Rectal smooth muscle tissue (tissue), 1 donor: ENCODE measurements at regions not wholly inside any gene's neighbourhood (a gene's known extent, or its start where the extent isn't known, plus 50 kb on each side); places are given as distances from the start of the nearest gene placed in this dataset.

ENCODE experiments used
- H3K27ac ChIP-seq: one replicate; pipeline ENCODE4 v1.7.0; 2013; ENCODE audit warnings: low read depth, low read length, inconsistent platforms
- H3K27me3 ChIP-seq: one replicate; pipeline ENCODE4 v1.7.0; 2013; ENCODE audit warnings: low read length; ENCODE audit not compliant: control insufficient read depth, insufficient read depth
- H3K36me3 ChIP-seq: one replicate; pipeline ENCODE4 v1.7.0; 2013; ENCODE audit warnings: low read length; ENCODE audit not compliant: control insufficient read depth, insufficient read depth
- H3K4me1 ChIP-seq: one replicate; pipeline ENCODE4 v1.7.0; 2013; ENCODE audit warnings: low read length; ENCODE audit not compliant: control insufficient read depth, insufficient read depth
- H3K4me3 ChIP-seq: one replicate; pipeline ENCODE4 v1.7.0; 2013; ENCODE audit warnings: low read length
- H3K9ac ChIP-seq: one replicate; pipeline ENCODE4 v1.7.0; 2013; ENCODE audit warnings: low read length

DNA sequence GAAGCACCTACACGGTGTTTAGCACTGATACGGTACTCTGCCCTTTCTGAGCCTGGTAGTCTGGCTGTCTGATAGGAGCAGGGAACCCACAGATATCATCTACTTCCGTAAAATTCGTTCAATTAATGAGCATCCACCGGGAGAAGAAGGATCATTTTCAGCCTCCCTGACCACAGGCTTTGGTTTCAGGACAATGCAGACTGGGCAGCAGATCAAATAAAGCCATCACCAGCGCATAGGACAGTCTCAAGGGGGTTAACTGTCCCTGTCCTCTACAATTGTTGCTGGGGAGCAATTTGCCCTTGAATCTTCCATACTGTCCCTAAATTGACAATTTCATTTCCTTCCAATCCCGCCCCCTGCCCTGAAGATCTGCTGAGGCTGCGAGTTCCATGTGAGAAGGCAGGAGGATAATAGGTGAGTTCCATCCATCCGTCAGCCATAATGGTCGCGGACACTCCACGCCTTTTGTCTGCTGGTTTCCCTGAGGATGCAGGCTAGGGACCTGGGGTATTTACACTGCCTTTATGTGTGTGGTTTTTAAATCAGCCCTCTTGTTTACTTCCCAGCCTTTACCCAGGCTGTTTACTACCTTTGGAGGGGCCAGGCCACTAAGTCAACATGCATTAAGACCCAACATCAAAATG, 110.0 kb downstream of the MYCN start:
- no peak overlapping the region for H3K4me3 ChIP-seq
- no peak overlapping the region for H3K9ac ChIP-seq
- H3K27me3 ChIP-seq: no peaks in the 10 kb centered on the region
- H3K4me1 ChIP-seq: no peaks in the 10 kb centered on the region
- no peaks in the 10 kb centered on the region for H3K36me3 ChIP-seq
- H3K27ac ChIP-seq: no peak overlapping the region

DNA sequence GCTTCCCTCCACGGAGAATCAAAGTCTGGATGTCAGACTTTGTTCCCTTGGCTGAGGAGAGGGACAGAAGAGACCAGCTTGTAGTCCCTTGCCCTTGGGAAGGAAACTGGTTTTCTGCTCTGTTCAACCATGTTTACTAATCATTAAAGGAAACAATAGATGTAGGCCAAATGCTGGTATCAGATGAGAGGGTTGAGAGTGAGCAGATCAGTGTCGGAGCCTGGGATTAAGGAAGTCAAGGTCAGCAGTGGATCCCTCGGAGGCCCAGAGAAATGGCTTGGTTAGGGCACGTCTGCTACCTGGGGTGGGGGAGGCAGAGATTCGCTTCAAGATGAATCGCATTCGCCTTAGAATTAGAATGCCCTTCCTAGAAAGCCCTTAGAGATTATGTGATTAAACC, 109.1 kb downstream of the MYCN start:
- H3K27me3 ChIP-seq: no peaks in the 10 kb centered on the region
- H3K4me1 ChIP-seq: no peaks in the 10 kb centered on the region
- no peaks in the 10 kb centered on the region for H3K36me3 ChIP-seq
- H3K27ac ChIP-seq: no peak overlapping the region
- H3K4me3 ChIP-seq: no peak overlapping the region
- H3K9ac ChIP-seq: no peak overlapping the region

DNA sequence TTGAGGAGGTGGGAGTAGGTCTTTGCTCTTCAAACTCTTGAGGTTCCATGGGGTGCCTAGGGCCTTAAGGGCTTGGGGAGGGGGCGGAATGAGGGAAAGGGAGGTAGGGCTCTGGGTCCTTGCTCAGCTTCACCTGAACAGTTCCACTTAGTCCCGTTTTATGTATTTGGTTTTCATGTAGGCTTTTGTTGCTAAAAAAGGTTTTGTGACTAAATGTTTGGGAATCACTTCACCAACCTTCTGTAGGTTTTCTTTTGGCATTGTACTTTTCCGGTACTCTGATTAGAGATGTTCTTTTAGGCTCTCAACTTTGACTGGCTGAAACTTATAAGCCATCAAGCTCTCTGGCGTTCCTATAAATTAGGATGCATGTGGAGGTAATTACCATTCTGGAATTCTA, 108.1 kb downstream of the MYCN start:
- no peaks in the 10 kb centered on the region for H3K36me3 ChIP-seq
- H3K4me1 ChIP-seq: no peaks in the 10 kb centered on the region
- H3K4me3 ChIP-seq: no peak overlapping the region
- no peaks in the 10 kb centered on the region for H3K27me3 ChIP-seq
- no peak overlapping the region for H3K9ac ChIP-seq
- H3K27ac ChIP-seq: no peak overlapping the region

DNA sequence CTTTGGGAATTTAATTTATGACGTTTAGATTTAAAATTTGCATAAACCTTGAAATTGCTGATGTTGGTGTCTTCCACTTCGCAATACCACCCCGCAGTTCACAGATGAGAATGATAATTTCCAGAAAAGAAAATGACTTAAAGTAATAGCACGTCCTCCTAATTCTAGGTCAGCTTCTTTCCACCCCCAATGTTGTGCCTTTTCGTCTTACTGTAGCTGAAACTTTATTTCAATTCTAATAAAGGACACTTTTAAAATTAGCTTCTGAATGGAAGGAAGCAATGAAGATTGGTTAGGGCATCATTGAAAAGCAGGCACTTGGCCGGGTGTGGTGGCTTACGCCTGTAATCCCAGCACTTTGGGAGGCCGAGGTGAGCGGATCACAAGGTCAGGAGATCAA, 107.4 kb downstream of the MYCN start:
- H3K27me3 ChIP-seq: no peaks in the 10 kb centered on the region
- H3K4me1 ChIP-seq: no peaks in the 10 kb centered on the region
- no peaks in the 10 kb centered on the region for H3K36me3 ChIP-seq
- H3K4me3 ChIP-seq: no peak overlapping the region
- H3K9ac ChIP-seq: no peak overlapping the region
- H3K27ac ChIP-seq: no peak overlapping the region

DNA sequence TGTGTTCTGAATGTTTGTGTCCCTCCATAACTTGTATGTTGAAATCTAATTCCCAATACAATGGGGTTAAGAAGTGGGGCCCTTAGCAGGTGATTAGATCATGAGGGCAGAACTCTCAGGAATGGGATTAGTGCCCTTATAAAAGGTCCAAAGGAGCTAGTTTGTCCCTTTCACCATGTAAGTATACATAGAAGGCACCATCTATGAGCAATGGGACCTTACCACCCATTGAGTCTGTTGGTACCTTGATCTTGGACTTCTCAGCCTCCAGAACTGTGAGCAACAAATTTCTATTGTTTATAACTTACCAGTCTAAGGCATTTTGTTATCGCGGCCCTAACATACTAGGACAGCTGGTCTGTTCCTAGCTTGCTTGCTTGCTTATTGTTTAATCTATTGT, 106.3 kb downstream of the MYCN start:
- Histone ChIP-seq H3K9ac (no peak overlapping the region), H3K27ac (no peak overlapping the region), H3K27me3 (no peaks in the 10 kb centered on the region), H3K4me3 (no peak overlapping the region), H3K4me1 (no peaks in the 10 kb centered on the region), H3K36me3 (no peaks in the 10 kb centered on the region)

DNA sequence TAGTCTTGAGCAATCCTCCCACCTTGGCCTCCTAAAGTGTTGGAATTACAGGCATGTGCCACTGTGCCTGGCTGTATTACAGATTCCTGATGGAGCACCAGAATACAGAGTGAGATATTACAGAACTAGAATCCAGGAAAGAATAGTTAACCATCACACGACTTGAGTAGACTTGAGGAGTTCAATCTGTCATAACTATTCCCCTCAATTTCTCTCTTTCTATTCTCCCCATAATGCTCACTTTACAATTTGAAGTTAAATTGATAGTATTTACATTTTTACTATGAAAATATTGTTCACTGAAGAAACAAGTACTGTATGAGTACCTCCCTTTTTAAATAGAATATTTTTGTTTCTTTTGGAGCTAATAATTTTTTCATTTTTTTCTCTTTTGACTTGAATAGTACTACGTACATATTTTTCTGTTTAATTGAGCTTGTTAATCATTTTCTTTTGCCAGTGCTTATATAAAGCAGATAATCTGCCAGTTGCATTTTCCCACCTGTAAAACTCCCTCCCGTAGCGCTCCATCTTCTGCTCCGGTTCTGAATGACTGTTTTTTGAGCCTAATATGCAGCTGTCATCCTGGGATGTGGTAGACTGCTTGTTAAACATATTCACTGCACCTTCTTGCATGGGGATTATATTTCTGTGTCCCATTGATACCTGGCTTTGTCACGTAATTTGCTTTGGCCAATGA, 105.5 kb downstream of the MYCN start:
- Histone ChIP-seq H3K36me3 (no peaks in the 10 kb centered on the region), H3K4me3 (no peak overlapping the region), H3K27me3 (no peaks in the 10 kb centered on the region), H3K9ac (no peak overlapping the region), H3K4me1 (no peaks in the 10 kb centered on the region), H3K27ac (no peak overlapping the region)

DNA sequence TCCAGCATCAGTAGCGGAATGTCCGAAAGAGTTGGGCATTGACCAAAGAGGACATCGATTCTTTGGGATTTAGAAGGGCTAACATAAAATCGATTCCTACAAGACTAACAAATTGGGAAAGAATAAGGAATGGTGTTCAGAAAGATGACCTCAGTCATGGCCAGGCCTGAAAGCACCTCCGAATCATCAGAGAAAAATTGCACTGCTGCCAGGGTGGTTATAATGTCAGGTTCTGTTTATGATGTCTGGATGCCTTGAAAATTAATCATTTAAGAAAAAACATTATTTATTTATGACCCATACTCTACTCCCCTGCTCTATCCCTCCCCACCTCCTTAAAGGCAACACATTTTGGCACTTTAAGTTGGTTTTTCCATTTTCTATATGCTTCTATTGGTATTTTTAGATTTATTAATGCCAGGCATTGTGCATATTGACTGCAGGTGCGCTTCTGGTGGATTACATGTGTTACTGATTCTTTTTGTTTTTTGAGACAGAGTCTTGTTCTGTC, 104.7 kb downstream of the MYCN start:
- no peak overlapping the region for H3K9ac ChIP-seq
- no peaks in the 10 kb centered on the region for H3K27me3 ChIP-seq
- H3K4me1 ChIP-seq: no peaks in the 10 kb centered on the region
- H3K36me3 ChIP-seq: no peaks in the 10 kb centered on the region
- no peak overlapping the region for H3K4me3 ChIP-seq
- H3K27ac ChIP-seq: no peak overlapping the region

DNA sequence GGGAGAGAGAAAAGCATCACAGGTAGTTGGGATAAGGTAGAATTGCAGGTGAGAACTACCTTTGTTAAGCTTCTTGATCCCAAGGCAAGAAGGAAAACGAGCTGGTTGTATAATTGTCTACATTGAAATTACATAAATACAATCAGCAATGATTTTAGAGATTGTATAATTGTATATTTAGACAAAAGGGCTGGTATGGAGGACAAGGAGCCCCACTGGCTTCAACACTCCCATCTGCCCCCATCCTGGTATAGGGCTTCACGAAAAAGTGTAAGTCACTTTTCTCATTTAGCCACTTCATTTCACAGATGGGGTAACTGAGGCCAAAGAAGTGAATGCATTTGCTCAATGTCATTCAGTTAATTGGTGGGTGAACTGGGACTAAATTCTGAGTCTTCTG, 103.3 kb downstream of the MYCN start:
- Histone ChIP-seq H3K36me3 (no peaks in the 10 kb centered on the region), H3K27ac (no peak overlapping the region), H3K27me3 (peaks cover 2% of the 10 kb centered on the region), H3K4me1 (no peaks in the 10 kb centered on the region), H3K4me3 (no peak overlapping the region), H3K9ac (no peak overlapping the region)

DNA sequence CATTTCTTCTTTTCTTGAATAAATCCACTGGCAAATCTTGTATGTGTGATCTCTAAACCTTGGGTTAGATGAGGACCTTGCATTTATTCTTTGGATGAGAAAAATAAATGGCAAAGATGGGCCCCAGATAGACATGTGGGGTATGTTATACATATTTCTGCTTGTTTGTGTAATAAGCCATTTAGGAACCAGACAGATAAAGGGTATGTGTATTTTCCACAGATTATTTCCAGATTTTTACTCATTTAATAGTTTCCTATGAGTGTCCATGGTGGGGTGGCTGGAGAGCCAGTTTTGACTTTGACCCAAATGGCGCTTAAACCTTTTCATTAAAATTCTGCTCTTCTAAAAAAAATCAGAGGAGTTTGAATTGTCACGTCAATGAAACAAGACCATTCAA, 102.8 kb downstream of the MYCN start:
- Histone ChIP-seq H3K9ac (no peak overlapping the region), H3K4me1 (no peaks in the 10 kb centered on the region), H3K27ac (no peak overlapping the region), H3K27me3 (peaks cover 2% of the 10 kb centered on the region), H3K36me3 (no peaks in the 10 kb centered on the region), H3K4me3 (no peak overlapping the region)

DNA sequence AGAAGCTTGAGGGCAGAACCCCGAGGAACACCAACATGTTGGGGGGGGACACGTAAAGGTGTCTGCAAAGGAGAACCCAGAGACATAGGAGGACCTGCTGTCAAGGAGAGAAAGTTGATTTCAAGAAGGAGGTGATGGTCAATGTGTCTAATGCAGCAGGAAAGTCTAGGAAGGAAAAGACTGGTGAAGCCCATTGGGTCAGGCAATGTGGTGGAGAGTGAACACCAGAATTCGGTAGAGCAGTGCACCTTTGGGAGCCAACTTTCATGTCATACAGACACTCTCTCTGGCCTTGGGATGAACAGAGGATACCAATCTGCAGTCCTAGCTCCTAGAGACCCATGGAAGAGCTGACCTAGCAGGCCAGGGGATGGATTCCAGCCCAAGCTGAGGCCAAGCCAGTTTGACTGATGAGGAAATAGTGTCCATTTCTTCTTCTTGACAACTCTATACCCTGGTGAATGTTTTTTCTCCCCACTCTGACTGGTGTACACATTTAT, 101.9 kb downstream of the MYCN start:
- Histone ChIP-seq H3K27me3 (peaks cover 2% of the 10 kb centered on the region), H3K36me3 (no peaks in the 10 kb centered on the region), H3K4me1 (no peaks in the 10 kb centered on the region), H3K4me3 (no peak overlapping the region), H3K9ac (no peak overlapping the region), H3K27ac (no peak overlapping the region)

DNA sequence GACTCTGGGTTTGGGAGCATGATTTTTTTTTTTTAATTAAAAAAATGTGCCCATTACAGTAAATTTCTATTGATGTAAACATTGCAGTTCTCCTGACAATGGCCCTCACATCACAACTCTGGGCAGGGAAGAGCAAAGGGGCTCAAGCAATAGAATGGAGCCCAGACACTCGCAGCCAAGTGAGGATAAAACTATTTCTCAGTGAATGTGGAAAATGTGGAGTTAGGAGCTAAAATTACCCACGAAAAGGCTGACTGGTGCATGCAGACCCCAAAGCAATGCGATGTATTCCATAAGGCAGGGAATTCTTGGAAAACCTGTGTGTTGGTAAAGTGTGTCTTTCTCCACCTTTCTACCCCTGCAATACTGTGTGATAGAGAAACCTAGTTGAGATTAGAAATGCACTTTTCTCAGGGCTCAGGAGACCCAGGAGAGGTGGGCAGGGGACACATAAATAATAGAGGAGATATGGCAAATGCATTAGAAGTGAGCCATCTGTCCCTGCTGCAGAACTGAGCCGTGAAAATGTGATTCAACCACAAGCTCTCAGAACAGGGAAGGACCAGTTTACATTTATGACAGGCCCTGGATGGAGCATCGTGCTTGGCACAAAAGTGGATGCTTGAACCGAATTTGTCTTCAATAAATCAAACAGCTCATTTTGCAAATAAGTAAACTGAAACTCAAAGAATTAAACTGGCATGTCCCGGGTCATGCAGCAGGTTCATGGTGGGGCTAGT, 100.1 kb downstream of the MYCN start:
- Histone ChIP-seq H3K27me3 (peaks cover 2% of the 10 kb centered on the region), H3K9ac (no peak overlapping the region), H3K36me3 (no peaks in the 10 kb centered on the region), H3K4me1 (no peaks in the 10 kb centered on the region), H3K4me3 (no peak overlapping the region), H3K27ac (no peak overlapping the region)

DNA sequence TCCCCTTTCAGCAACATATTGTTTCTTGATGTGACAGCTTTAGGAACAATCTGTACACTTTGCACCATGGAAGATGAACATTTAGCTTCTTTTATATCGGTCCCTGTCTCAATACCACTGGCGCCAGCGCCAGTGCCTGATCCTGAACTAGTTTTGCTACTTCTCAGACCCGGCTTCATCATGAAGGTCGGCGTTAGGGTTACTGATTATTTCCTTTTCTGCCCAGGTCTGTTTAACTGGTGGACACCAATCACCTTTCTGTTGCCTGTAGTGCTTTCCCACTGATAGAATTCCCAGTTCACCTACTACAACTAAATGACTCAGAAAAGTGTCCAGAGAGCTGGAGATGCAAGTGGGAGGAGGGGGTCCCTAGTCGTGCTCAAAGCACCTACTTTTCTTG, 99.5 kb downstream of the MYCN start:
- H3K27me3 ChIP-seq: peaks cover 2% of the 10 kb centered on the region
- no peak overlapping the region for H3K27ac ChIP-seq
- H3K9ac ChIP-seq: no peak overlapping the region
- no peak overlapping the region for H3K4me3 ChIP-seq
- no peaks in the 10 kb centered on the region for H3K4me1 ChIP-seq
- H3K36me3 ChIP-seq: no peaks in the 10 kb centered on the region
